ENCODE measurements at regions not wholly inside any gene's neighbourhood (a gene's known extent, or its start where the extent isn't known, plus 50 kb on each side); places are given as distances from the start of the nearest gene placed in this dataset.
A peak's percentile ranks its signal among the peaks of the same experiment; 100 is the strongest.
"Not testable (repeated sequence)": the region's sequence is repeated elsewhere in the genome, so short reads cannot be mapped to it uniquely, and the experiment has no call there.

DNA sequence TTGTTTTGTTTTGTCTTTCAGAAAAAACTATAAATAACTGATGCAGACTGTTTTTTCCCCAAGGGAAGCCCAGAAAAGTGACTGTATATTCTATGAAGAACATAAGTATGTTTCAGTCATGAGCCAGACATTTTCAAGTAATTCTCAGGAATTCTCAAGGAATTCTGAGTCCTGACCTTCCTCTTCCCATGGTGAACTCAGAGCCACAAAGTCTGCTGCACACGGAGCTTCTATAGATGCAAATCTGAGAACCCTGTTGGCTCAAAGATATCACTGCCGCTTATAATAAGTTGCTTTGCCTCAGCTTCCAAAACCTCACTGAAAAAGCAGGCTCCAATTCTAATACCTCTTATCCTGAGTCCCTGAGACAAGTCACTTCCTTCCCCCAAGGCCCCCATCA is 418.5 kb upstream of the RUNX1 start:
- no peak for DNase-seq (ENCODE audit: low read depth)

DNA sequence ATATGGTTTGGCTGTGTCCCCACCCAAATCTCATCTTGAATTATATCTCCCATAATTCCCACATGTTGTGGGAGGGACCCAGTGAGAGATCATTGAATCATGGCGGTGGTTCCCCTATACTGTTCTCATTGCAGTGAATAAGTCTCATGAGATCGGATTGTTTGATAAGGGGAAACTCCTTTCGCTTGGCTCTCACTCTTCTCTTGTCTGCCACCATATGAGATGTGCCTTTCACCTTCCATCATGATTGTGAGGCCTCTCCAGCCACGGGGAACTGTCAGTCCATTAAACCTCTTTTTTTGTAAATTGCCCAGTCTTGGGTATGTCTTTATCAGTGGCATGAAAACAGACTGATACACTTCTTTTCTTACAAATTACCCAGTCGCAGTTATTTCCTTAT is 417.6 kb upstream of the RUNX1 start:
- DNase-seq (ENCODE audit: low read depth), result not testable (repeated sequence)

DNA sequence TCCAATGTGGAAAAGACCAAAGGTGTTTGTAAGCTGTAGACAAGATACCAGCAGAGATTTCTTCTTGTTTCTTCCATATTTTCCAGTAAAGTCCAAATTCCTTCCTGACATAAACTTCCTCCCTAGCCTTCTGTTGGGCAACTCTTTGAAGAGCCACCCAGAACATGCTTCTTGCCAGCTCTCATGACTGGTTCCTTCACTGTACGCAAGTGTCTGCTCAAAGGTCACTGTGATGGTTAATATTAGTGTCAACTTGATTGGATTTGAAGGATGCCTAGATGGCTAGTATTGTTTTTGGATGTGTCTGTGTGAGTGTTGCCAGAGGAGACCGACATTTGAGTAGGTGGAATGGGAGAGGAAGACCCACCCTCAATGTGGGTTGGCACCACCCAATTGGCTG is 416.6 kb upstream of the RUNX1 start:
- DNase-seq (ENCODE audit: low read depth), result no peak

DNA sequence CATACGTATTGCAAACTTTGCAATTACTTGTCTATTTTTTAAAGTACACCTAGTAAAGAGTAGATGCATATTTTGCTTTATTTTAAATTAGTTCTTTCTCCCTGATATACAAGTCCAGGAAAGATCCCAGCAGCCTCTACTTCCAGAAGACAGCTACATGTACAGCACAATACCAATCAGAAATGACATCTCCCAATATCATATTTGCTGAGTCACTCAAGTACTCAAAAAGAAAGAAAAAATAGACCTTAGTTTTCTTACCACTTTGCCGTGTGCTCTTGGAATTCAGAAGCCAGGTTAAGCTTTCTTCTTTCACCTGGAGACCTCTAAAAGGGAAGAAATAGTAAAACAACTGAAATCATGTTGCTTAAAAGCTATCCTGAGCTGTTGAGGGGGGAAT is 412.6 kb upstream of the RUNX1 start:
- DNase-seq (ENCODE audit: low read depth), result no peak

DNA sequence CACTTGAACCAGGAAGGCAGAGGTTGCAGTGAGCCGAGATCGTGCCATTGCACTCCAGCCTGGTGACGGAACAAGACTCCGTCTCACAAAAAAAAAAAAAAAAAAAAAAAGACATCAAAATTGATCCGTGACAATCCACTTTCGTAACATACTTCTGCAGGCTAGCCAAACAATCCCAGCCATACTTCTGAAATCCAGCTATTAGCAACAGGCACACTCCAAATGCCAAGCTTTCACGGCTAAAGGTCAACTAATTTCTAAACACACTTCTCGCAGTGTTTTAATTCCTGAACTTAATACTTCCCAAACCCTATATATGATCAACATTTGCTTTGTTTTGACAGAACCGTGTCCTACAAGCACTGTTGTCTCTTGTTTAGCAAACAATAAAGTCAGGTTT is 411.3 kb upstream of the RUNX1 start:
- DNase-seq (ENCODE audit: low read depth), result no peak

DNA sequence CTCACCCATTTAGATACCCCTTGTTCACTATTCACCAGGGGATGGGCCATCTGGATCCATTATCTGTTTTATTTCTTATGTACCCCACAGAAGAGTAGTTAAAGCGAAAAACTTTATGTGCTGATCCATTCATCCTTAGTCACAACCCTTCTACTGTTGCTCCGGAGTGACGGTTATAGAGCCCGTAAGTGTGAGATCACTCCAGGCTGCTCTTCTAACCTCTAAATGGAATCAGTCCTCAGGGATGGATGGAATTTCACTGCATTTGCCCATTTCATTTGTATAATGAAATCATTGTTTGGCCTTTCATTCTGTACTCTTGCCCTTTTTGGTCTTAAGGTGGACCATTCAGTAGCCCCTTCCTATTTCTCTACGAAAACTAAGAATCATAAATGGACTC is 409.3 kb upstream of the RUNX1 start:
- DNase-seq (ENCODE audit: low read depth), result no peak

DNA sequence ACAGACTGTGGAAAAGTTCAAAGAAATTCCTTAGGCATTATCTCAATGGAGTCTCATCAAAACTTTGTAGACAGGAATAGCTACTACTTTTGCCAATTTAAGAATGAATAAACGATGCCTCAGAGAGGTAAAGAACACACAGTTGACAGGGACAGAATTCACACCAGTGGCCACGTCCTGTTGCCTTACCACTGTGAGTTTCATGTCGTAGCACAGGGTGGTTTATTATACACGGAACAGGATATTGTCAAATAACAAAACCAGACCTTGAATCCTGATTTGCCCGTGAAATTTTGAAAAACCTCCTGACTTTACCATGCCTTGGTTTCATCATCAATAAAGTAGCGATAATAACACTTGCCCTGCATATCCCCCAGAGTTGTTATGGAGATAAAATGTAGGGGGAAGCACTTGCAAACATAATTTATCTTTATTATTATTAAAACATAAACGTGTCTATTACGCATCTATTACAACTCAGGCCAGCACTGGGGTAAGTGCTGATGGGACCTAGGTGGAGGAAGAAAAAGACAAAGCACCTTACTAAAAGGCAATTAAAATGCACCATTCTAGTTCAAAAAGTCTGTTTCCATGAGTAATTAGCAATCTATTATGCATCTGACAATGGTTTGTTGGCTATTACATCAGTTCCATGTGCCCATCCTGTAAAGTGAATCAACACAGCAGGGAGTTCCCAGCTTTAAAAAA is 408.1 kb upstream of the RUNX1 start:
- DNase-seq (ENCODE audit: low read depth), result no peak

DNA sequence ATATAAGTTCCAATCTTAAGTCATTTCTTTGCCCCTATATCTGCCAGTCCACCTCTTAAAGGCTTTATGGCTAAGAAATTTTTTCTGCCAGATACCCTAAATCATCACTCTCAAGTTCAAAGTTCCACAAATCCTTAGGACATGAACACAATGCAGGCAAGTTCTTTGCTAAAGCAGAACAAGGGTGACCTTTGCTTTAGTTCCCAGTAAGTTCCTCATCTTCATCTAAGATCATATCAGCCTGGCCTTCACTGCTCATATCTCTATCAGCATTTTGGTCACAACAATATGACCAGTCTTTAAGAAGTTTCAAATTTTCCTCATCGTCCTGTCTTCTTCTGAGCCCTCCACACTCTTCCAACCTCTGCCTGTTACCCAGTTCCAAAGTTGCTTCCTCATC is 402.2 kb upstream of the RUNX1 start:
- no peak for DNase-seq (ENCODE audit: low read depth)

DNA sequence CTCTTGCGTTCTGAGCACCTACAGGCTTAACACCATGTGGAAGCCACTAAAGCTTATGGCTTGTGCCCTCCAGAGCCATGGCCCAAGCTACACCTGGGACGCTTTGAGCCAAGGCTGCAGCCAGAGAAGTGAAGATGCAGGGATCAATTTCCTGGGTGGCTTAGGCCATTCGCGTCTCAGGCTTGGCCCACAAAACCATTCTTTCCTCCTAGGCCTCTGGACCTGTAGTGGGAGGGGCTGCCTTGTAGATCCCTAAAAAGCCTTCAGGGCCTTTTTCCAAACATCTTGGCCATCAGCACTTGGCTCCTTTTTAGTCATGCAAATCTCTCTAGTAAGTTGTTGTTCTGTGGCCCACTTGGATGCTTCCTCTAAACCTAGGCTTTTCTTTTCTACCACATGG is 401.7 kb upstream of the RUNX1 start:
- no peak for DNase-seq (ENCODE audit: low read depth)

DNA sequence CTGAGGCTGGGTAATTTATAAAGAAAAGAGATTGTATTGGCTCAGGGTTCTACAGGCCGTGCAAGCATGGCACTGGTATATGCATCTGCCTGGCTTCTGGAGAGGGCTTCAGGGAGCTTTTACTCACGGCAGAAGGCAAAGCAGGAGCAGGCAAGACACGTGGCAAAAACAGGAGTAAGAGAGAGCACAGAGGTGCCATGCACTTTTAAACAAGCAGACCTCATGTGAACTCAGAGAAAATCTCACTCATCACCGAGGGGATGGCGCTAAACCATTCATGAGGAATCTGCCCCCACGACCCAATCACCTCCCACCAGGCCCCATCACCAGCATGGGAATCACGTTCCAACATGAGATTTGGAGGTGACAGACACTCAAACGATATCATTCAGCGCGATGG is 400.7 kb upstream of the RUNX1 start:
- no peak for DNase-seq (ENCODE audit: low read depth)

DNA sequence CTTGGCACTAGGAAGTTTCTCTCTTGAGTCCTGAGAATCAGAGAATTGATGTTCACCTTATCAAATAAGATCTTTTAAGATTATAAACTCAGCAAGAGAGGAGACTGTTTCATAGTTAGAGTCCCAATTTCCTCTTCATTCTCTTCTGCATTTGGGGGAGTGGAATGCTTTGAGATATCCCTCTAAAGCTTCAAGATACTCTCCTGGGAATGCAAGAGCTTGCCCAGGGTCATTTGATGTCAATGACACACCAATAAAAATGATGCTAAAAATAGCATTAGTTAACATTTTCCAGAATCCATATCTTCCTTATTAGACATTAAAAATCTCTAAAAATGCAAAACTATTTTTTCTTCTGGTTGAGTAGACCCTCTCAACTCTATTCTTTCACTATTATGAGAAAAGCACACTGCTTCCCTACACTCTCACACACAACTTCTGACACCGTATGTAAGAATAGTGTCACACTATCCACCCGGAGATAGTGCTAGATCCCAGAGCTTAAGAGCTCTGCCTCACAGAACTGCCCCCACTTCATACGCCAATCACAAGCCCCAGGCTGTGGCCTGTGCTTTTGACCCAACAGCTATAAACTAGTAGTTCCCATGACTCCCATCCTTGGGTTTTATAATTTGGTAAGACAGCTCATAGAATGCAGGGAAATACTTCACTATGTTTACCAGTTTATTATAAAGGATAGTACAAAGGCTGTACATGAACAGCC is 399.9 kb upstream of the RUNX1 start:
- DNase-seq (ENCODE audit: low read depth), result no peak

DNA sequence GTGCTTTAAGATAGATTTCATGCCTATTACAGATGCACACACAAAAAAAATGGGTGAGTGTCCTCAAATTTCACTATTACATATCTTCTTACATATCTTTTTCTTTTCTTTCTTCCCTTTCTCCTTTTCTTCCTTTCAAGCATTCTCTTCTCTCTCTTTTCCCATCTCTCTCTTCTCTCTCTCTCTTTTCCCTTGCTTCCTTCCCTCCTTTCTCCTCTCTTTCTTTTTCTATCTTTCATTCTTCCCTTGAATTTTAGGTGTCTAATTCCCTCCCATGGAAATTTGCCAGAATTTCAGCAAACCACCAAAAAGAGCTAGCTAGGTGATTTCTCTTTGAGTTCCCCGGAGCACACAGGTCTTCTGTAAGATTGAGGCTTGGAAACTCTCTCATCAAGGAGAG is 395.3 kb upstream of the RUNX1 start:
- DNase-seq (ENCODE audit: low read depth), result no peak

DNA sequence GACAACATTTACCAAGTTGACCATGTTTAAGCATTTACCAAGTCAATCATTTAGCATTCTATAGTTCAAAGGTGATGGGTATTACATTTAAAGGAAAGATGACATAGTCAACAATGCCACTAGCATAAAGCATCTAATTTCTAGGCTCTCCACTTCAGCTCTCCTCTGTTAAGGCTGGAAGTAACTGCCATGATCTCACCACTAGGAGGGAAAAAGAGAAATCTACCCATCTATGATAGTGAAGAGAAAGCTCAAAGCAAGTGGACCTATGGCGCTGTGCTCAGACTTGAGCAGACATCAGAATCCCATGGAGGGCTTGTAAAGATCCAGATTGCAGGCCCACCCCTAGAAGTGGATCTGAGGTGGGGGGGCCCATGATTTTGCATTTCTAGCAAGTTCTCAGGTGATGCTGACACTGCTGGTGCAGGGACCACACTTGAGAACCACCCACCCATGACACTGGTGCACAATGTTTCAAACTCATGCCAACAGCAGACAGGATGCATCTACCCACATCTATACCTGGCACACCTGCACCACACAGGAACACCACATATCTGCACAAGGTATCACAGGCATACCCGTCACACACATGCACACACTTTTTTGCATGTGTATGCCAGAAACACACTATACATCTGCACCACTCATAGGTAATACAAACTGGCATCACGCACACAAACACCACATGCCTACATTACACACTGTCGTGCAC is 392.9 kb upstream of the RUNX1 start:
- DNase-seq (ENCODE audit: low read depth), result no peak

DNA sequence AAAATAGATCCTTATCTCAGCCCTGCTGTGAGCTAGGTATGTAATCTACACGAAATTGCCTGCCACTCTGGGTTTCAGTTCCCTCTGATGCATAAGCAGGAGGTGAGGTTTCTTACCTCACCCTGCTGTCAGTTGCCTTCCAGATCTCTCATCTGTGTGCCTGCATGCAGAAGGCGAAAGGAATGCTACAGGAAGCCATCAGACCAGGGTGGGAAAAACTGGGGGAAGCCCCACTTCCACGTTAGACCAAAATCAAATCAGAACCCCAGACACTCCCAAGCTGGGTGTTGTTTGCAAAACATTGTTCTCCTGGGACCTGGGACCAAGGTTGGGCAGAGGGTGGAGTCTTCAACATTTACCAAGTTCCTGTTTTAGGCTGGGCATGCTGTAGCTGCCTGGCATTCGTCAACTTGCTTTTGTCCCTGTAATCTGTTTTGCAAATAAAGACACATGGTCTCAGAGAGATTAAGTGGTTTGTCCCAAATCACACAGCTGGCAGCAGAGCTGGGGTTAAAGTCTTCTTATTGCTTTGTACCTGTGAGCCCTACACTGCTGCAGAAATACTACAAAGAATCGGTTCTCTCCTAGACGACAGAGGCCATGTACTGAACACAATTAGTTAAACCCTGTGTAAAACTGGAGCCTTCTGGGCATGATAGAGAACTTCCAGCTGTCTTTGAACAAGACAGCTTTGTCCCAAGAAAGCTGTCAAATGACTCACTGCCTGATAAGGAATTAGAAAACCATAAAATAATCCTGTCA is 389.7 kb upstream of the RUNX1 start:
- no peak for DNase-seq (ENCODE audit: low read depth)

DNA sequence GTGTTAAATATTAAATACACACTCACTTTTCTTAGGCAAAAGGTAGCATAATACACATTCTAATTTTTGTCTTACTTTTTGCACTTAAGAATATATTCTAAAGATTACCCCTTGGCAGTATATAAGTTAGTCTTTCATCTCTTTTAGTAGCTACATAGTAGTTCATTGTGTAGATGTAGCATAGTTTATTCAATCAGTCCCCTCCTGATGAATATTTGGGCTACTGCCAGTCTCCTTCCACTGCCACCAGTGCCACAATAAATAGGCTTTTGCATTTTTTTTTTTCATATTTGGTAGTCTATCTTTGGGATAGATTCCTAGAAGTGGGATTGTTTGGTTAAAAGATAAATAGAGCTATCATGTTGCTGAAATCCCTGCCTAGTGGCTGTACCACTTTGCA is 388.8 kb upstream of the RUNX1 start:
- no peak for DNase-seq (ENCODE audit: low read depth)

DNA sequence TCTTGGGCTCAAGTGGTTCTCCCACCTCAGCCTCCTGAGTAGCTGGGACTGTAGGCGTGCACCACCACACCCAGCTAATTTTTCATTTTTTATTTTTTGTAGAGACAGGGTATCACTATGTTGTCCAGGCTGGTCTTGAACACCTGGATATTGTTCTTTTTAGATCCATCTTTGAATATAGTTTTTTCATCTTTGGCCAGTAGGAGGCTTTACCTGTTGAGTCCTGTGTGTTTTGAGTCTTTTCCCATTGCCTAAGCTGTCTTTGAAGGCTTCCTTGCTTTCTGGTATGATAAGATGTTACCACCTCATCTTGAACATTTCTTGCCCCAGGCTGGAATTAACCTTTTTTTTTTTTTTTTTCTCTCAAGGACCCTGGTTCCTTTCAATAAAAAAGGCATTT is 387.8 kb upstream of the RUNX1 start:
- no peak for DNase-seq (ENCODE audit: low read depth)

DNA sequence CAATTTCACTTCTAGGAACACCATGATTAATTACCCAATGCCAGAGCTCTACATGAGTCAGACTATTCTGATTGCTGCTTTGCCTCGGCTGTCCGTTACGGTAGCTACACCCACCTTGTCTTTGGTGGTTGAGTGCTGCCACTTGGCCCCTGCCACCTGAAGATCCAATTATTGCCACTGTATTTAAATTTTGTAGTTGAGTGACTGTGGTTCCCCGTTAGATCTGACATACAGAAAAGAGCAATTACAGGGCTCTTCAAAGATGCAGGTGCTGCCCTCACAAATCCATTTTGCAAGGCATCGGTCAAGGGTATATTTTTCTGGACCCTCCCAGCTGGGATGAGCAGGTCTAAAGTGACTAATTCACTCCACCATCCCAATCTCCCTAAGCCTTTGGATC is 383.5 kb upstream of the RUNX1 start:
- DNase-seq (ENCODE audit: low read depth), result not testable (repeated sequence)

DNA sequence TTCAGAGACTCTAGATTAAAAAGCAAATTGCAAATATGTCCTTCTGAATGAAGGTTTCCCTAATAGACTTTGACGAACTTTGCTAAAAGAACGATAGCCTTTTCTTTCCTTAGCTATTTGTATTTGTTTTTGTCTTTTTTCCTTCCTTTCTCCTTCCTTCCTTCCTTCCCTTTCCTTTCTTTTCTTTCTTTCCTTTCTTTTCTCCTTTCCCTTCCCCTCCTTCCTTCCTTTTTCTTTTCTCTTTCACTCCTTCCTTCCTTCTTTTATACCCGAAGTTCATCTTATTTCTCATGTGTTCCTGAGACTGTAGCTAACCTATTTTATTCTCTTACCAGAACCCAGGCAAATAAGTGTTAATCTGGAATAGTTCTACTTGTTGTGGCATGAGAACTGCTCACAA is 381.2 kb upstream of the RUNX1 start:
- no peak for DNase-seq (ENCODE audit: low read depth)

DNA sequence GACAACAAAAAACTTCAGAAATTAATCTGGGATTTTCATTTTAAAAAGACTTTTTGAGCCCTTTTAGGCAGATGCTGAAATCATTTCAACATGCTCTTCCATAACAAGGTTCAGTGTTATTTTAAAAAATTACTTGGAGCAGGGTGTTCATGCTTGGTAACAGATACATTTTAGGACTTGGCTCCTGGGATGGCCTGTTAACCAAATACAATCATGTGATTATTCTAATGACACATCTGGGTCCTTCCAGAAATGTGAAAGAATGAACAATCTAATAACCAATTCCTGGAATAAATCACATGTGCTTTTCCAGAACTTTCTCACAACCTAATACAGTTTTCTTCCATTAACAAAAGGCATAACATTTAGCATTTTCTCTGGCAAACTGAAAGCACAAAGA is 379.8 kb upstream of the RUNX1 start:
- DNase-seq (ENCODE audit: low read depth), result no peak

DNA sequence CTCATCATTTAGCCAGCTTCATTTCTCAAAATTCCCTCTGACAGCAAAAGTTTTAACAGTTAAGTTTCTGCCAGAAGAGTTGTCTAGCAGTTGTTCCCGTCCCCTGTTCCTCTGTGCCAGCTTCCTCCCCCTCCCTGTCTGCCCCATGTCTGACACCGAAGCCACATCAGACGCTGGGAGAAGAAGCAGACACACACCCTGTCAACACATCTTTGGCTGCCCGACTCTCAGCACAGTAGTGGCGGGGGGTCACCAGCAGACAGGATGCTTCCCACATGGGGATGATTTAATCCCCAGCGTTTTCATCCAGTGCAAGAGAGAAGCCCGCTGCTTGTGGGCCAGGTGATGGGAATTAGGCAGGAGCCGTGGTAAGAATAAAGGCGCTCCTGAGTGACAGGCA is 379.4 kb upstream of the RUNX1 start:
- DNase-seq (ENCODE audit: low read depth), result peak; percentile 11

DNA sequence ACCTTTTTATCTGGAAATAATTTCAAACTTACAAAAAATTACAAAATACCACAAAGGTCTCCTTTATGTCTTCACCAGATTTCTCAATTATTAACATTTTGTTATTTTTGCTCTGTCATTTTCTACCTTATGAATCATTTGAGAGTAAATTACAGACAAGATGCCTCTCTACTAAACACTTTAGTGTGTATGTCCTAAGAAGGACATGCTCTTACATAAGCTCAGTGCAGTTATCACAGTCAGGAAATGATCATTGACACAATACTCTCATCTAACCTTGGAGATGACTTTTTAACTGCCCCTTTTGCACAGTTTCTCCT is 378.9 kb upstream of the RUNX1 start:
- no peak for DNase-seq (ENCODE audit: low read depth)

DNA sequence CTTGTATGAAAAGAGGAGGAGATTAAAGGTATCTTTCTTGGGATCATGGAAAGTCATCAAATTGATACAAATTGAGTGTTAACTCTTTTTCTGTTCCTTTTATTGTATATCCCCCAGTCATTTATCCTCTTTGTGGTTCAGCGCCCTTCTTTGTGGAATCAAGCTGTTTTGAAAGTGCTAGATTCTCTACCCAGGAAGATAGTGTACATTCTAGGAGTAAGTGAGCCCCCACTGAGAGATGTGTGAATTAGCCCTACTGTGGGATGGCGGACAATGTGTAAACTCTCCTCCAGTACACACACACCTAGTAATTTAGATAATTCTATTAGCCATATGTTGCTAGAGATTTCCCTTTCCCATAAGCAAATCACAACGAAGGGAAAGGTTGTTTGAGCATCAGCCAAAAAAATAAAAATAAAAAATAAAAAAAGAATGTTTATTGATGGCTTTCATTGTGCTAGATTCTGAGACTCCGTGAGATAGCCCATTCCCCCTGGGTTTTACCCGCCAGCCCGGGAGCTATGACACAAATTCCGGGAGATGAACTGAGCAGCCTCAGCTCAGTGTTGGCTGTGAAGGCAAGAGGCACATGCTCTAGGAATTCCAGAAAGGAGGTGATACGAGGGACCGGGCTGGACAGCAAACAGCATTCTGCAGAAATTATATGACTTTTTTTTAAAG is 378.4 kb upstream of the RUNX1 start:
- no peak for DNase-seq (ENCODE audit: low read depth)
